Liver (tissue), 2 donors: ENCODE measurements at regions not wholly inside any gene's neighbourhood (a gene's known extent, or its start where the extent isn't known, plus 50 kb on each side); places are given as distances from the start of the nearest gene placed in this dataset.

Experiments
- CTCF ChIP-seq: fragments of 150-350 bp; IDR thresholded peaks from 2 replicates; pipeline ENCODE4 v1.5.1; 2017; ENCODE audit warnings: improper control_type of control experiment, low read depth, low read length; ENCODE audit not compliant: missing input control
- REST ChIP-seq: IDR thresholded peaks from 2 replicates; pipeline ENCODE4 v1.6.1; 2016; ENCODE audit warnings: antibody characterized with exemption, mild to moderate bottlenecking
- donor health status: healthy.

- no peak for TF ChIP-seq REST
- TF ChIP-seq CTCF = no peak
These were observed 63.0 kb upstream of the ANKRD34C start for GRCh38 chr15:79219393-79220056.
